Liver (tissue), 8 donors: ENCODE measurements at regions not wholly inside any gene's neighbourhood (a gene's known extent, or its start where the extent isn't known, plus 50 kb on each side); places are given as distances from the start of the nearest gene placed in this dataset.

Experiments used
- DNase-seq: peaks from one replicate; pipeline ENCODE4 v3.0.0-alpha.2; 2017; ENCODE audit warnings: low spot score
- H3K27ac ChIP-seq, 2 donors: one replicate each; pipeline ENCODE4 v1.7.0; 2013; ENCODE audit warnings: inconsistent platforms in 2 of 2, low read length in 2 of 2, control low read depth in 1 of 2, low read depth in 1 of 2, mild to moderate bottlenecking in 1 of 2
- H3K27me3 ChIP-seq, 4 donors: one replicate each; pipeline versions ENCODE4 v1.6.1 to v1.7.0; 2013; ENCODE audit warnings: low read length in 3 of 4, inconsistent platforms in 1 of 4, mild to moderate bottlenecking in 1 of 4, moderate library complexity in 1 of 4; ENCODE audit not compliant: control insufficient read depth in 4 of 4, insufficient read depth in 4 of 4
- H3K36me3 ChIP-seq, 4 donors: one replicate each; pipeline versions ENCODE4 v1.6.1 to v1.7.0; 2013; ENCODE audit warnings: low read length in 3 of 4, mild to moderate bottlenecking in 3 of 4, low read depth in 1 of 4, moderate library complexity in 1 of 4; ENCODE audit not compliant: control insufficient read depth in 4 of 4, insufficient read depth in 3 of 4
- H3K4me1 ChIP-seq, 4 donors: one replicate each; pipeline versions ENCODE4 v1.6.1 to v1.7.0; 2013; ENCODE audit warnings: low read length in 3 of 4, mild to moderate bottlenecking in 3 of 4, moderate library complexity in 1 of 4; ENCODE audit not compliant: control insufficient read depth in 4 of 4, insufficient read depth in 4 of 4
- H3K4me3 ChIP-seq, 3 donors: one replicate each; pipeline versions ENCODE4 v1.6.1 to v1.7.0; 2013; ENCODE audit warnings: low read length in 3 of 3, control low read depth in 1 of 3, low read depth in 1 of 3, mild to moderate bottlenecking in 1 of 3
- H3K9ac ChIP-seq, 2 donors: one replicate each; pipeline ENCODE4 v1.7.0; 2013; ENCODE audit warnings: low read length in 2 of 2, mild to moderate bottlenecking in 2 of 2, moderate library complexity in 2 of 2, control low read depth in 1 of 2, low read depth in 1 of 2
- H3K9me3 ChIP-seq, 4 donors: one replicate each; pipeline versions ENCODE4 v1.6.1 to v1.7.0; 2013; ENCODE audit warnings: low read length in 3 of 4; ENCODE audit not compliant: control insufficient read depth in 4 of 4
- ATF3 ChIP-seq: IDR thresholded peaks from 2 replicates; pipeline ENCODE4 v1.6.1; 2016; ENCODE audit warnings: antibody characterized with exemption
- EGR1 ChIP-seq, 2 donors: IDR thresholded peaks; 2 replicates each; pipeline ENCODE4 v1.6.1; 2016 to 2018; ENCODE audit warnings: antibody characterized with exemption in 2 of 2, low read depth in 2 of 2
- FOXA1 ChIP-seq: IDR thresholded peaks from 2 replicates; pipeline ENCODE4 v1.6.1; 2016; ENCODE audit warnings: antibody characterized with exemption
- FOXA2 ChIP-seq: IDR thresholded peaks from 2 replicates; pipeline ENCODE4 v1.6.1; 2016; ENCODE audit warnings: antibody characterized with exemption
- GABPA ChIP-seq, 2 donors: IDR thresholded peaks in 1 of 2; conservative IDR thresholded peaks in 1 of 2; 2 replicates each; pipeline ENCODE4 v1.6.1; 2016; ENCODE audit warnings: antibody characterized with exemption in 2 of 2, mild to moderate bottlenecking in 1 of 2, moderate library complexity in 1 of 2
- HNF4A ChIP-seq, 2 donors: conservative IDR thresholded peaks; 2 replicates each; pipeline ENCODE4 v1.6.1; 2016; ENCODE audit warnings: antibody characterized with exemption in 2 of 2, mild to moderate bottlenecking in 2 of 2
- HNF4G ChIP-seq: IDR thresholded peaks from 2 replicates; pipeline ENCODE4 v1.6.1; 2016; ENCODE audit warnings: antibody characterized with exemption
- JUND ChIP-seq, 2 donors: IDR thresholded peaks; 2 replicates each; pipeline ENCODE4 v1.6.1; 2016; ENCODE audit warnings: antibody characterized with exemption in 2 of 2
- MAX ChIP-seq: IDR thresholded peaks from 2 replicates; pipeline ENCODE4 v1.6.1; 2016; ENCODE audit warnings: antibody characterized with exemption
- NR2F2 ChIP-seq: IDR thresholded peaks from 2 replicates; pipeline ENCODE4 v1.6.1; 2016; ENCODE audit warnings: antibody characterized with exemption
- RAD21 ChIP-seq, 2 donors: IDR thresholded peaks; 2 replicates each; pipeline ENCODE4 v1.6.1; 2016; ENCODE audit warnings: antibody characterized with exemption in 2 of 2, mild to moderate bottlenecking in 2 of 2
- REST ChIP-seq: IDR thresholded peaks from 2 replicates; pipeline ENCODE4 v1.6.1; 2016; ENCODE audit warnings: antibody characterized with exemption, mild to moderate bottlenecking
- RXRA ChIP-seq, 2 donors: IDR thresholded peaks; 2 replicates each; pipeline ENCODE4 v1.6.1; 2017 to 2018; ENCODE audit warnings: antibody characterized with exemption in 2 of 2, mild to moderate bottlenecking in 1 of 2
- SP1 ChIP-seq: IDR thresholded peaks from 2 replicates; pipeline ENCODE4 v1.6.1; 2018; ENCODE audit warnings: antibody characterized with exemption, mild to moderate bottlenecking
- TAF1 ChIP-seq: conservative IDR thresholded peaks from 2 replicates; pipeline ENCODE4 v1.6.1; 2016; ENCODE audit warnings: antibody characterized with exemption, mild to moderate bottlenecking
- YY1 ChIP-seq: IDR thresholded peaks from 2 replicates; pipeline ENCODE4 v1.6.1; 2016; ENCODE audit warnings: antibody characterized with exemption, mild to moderate bottlenecking
- WGBS: extraction: QIAGEN DNeasy Blood & Tissue Kit; methylation state at CpG from one replicate; pipeline ENCODE4 v1.1.7; 2013; 5-methylcytosine and 5-hydroxymethylcytosine counted together
- TF ChIP-seq, protein P1 (sequence below): IDR thresholded peaks from 2 replicates; pipeline ENCODE4 v1.6.1; 2016; ENCODE audit warnings: antibody characterized with exemption
- TF ChIP-seq, protein P2 (sequence below): fragments of 150-350 bp; IDR thresholded peaks from 2 replicates; pipeline ENCODE4 v1.5.1; 2017; ENCODE audit warnings: improper control_type of control experiment, low read depth, low read length; ENCODE audit not compliant: missing input control
- donor health status: healthy.
- donor health status: healthy.
- donor health status: healthy.
- donor health status: healthy.
- donor health status: healthy.

DNA sequence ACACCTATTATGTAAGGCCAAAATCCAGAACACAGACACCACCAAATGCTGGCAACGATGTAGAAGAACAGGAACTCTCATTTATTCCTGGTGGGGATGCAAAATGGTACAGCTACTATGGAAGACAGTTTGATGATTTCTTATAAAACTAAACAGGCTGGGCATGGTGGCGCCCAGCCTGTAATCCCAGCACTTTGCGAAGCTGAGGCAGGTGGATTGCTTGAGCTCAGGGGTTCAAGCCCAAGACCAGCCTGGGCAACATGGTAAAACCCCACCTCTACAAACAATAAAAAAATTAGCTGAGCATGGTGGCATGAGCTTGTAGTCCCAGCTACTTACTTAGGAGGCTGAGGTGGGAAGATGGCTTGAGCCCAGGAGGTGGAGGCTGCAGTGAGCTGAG is 98.3 kb downstream of the TUBA3C start:
- Histone ChIP-seq H3K9ac (no peak overlapping the region), H3K27me3 (no peaks in the 10 kb centered on the region), H3K9me3 (no peaks in the 10 kb centered on the region), H3K4me1 (no peaks in the 10 kb centered on the region), H3K36me3 (no peaks in the 10 kb centered on the region), H3K4me3 (no peak overlapping the region), H3K27ac (no peak overlapping the region)
- no peak for DNase-seq
- WGBS: 72% methylated on average over 3 of the region's 3 CpGs
- TF ChIP-seq TAF1 (no peak), GABPA (IDR thresholded peaks at IDR 0.05 in 1 of 2, conservative IDR thresholded peaks at IDR 0.05 in 1 of 2) (no peak)
- TF ChIP-seq, protein P1, sequence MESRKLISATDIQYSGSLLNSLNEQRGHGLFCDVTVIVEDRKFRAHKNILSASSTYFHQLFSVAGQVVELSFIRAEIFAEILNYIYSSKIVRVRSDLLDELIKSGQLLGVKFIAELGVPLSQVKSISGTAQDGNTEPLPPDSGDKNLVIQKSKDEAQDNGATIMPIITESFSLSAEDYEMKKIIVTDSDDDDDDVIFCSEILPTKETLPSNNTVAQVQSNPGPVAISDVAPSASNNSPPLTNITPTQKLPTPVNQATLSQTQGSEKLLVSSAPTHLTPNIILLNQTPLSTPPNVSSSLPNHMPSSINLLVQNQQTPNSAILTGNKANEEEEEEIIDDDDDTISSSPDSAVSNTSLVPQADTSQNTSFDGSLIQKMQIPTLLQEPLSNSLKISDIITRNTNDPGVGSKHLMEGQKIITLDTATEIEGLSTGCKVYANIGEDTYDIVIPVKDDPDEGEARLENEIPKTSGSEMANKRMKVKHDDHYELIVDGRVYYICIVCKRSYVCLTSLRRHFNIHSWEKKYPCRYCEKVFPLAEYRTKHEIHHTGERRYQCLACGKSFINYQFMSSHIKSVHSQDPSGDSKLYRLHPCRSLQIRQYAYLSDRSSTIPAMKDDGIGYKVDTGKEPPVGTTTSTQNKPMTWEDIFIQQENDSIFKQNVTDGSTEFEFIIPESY: no peak

GRCh38 chr13:19075418-19075817 is 106.2 kb downstream of the TUBA3C start:
- no peaks in the 10 kb centered on the region for H3K4me1 ChIP-seq
- H3K9me3 ChIP-seq: no peaks in the 10 kb centered on the region
- DNase-seq: no peak
- peaks cover 0 to 5% (median 0%) of the 10 kb centered on the region in 4 donors for H3K27me3 ChIP-seq
- no peak for TF ChIP-seq TAF1
- TF ChIP-seq SP1: no peak
- no peak for TF ChIP-seq RAD21 (IDR thresholded peaks at IDR 0.05)
- TF ChIP-seq JUND (IDR thresholded peaks at IDR 0.05): no peak
- H3K27ac ChIP-seq: no peak overlapping the region
- H3K9ac ChIP-seq: no peak overlapping the region
- H3K36me3 ChIP-seq: no peaks in the 10 kb centered on the region
- 65% methylated on average over 7 of the region's 7 CpGs for WGBS
- H3K4me3 ChIP-seq: no peak overlapping the region

DNA sequence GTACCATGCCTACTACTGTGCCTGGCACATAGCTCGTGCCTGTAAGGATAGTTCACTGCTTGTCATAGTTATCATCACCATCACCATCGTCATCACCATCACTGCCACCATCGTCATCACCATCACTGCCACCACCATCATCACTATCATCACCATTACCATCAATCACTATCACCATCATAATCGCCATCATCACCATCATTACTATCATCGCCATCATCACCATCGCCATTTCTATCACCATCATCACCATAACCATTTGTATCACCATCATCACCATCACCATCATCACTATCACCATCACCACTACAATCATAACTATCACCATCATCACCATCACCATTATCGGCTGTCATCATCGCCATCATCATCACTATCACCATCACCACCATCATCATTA is 107.1 kb downstream of the TUBA3C start:
- H3K4me1 ChIP-seq: no peaks in the 10 kb centered on the region
- TF ChIP-seq FOXA1 (no peak), YY1 (no peak), FOXA2 (no peak), SP1 (no peak), TAF1 (no peak), MAX (no peak), HNF4A (conservative IDR thresholded peaks at IDR 0.05) (no peak), HNF4G (no peak), RAD21 (IDR thresholded peaks at IDR 0.05) (no peak), JUND (IDR thresholded peaks at IDR 0.05) (no peak), REST (no peak), ATF3 (no peak), RXRA (IDR thresholded peaks at IDR 0.05) (no peak), NR2F2 (no peak), EGR1 (IDR thresholded peaks at IDR 0.05; ENCODE audit: low read depth in 2 of 2) (no peak), GABPA (IDR thresholded peaks at IDR 0.05 in 1 of 2, conservative IDR thresholded peaks at IDR 0.05 in 1 of 2) (no peak)
- TF ChIP-seq, protein P1: no peak
- TF ChIP-seq, protein P2, sequence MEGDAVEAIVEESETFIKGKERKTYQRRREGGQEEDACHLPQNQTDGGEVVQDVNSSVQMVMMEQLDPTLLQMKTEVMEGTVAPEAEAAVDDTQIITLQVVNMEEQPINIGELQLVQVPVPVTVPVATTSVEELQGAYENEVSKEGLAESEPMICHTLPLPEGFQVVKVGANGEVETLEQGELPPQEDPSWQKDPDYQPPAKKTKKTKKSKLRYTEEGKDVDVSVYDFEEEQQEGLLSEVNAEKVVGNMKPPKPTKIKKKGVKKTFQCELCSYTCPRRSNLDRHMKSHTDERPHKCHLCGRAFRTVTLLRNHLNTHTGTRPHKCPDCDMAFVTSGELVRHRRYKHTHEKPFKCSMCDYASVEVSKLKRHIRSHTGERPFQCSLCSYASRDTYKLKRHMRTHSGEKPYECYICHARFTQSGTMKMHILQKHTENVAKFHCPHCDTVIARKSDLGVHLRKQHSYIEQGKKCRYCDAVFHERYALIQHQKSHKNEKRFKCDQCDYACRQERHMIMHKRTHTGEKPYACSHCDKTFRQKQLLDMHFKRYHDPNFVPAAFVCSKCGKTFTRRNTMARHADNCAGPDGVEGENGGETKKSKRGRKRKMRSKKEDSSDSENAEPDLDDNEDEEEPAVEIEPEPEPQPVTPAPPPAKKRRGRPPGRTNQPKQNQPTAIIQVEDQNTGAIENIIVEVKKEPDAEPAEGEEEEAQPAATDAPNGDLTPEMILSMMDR: no peak
- H3K4me3 ChIP-seq: no peak overlapping the region
- no peak for DNase-seq
- WGBS: 82% methylated on average over 8 of the region's 8 CpGs
- H3K36me3 ChIP-seq: no peaks in the 10 kb centered on the region
- H3K27ac ChIP-seq: no peak overlapping the region
- H3K9ac ChIP-seq: no peak overlapping the region
- peaks cover 0 to 5% (median 0%) of the 10 kb centered on the region in 4 donors for H3K27me3 ChIP-seq
- no peaks in the 10 kb centered on the region for H3K9me3 ChIP-seq
